K562 (cell line): ENCODE measurements at regions not wholly inside any gene's neighbourhood (a gene's known extent, or its start where the extent isn't known, plus 50 kb on each side); places are given as distances from the start of the nearest gene placed in this dataset.

Source experiments
- CHD4 ChIP-seq: fragments of 200-600 bp; sonication (generic); IDR thresholded peaks from 3 replicates; pipeline ENCODE4 v1.6.1; 2012; ENCODE audit warnings: low read depth, mild to moderate bottlenecking, mixed read lengths, low read length, inconsistent platforms; ENCODE audit not compliant: insufficient read depth, insufficient replicate concordance, poor library complexity, severe bottlenecking
- CTCF ChIP-seq, 3 experiments: IDR thresholded peaks in 2 of 3; conservative IDR thresholded peaks in 1 of 3; 2 replicates each; pipeline ENCODE4 v1.5.1; 2011 to 2012; ENCODE audit warnings: low read length in 3 of 3, mild to moderate bottlenecking in 3 of 3, control low read depth in 2 of 3, improper control_type of control experiment in 1 of 3, inconsistent platforms in 1 of 3, low read depth in 1 of 3, mixed read lengths in 1 of 3, moderate library complexity in 1 of 3; ENCODE audit not compliant: insufficient read depth in 2 of 3
- GTF2F1 ChIP-seq: IDR thresholded peaks from 2 replicates; pipeline ENCODE4 v1.6.1; 2011; ENCODE audit warnings: low read depth, low read length, improper control_type of control experiment
- HIVEP1 ChIP-seq: fragments of 250-450 bp; sonication (Bioruptor Pico); IDR thresholded peaks from 2 replicates; pipeline ENCODE4 v1.4.0; 2020; ENCODE audit warnings: mild to moderate bottlenecking
- MXI1 ChIP-seq: IDR thresholded peaks from 2 replicates; pipeline ENCODE4 v1.6.1; 2011; ENCODE audit warnings: low read depth, mild to moderate bottlenecking, improper control_type of control experiment, low read length
- NR2C2 ChIP-seq, 2 experiments: fragments of 200-800 bp in 1 of 2; sonication (Bioruptor generic) in 1 of 2; sonication (generic) in 1 of 2; formaldehyde crosslinking in 1 of 2; IDR thresholded peaks; 2 replicates each; pipeline versions ENCODE4 v1.6.1 to v1.8.0; 2016 to 2022; ENCODE audit warnings: mild to moderate bottlenecking in 1 of 2, missing compliant biosample characterization in 1 of 2, missing genetic modification characterization in 1 of 2, missing genetic modification reagents in 1 of 2
- POLR2A ChIP-seq: fragments of 450-650 bp; conservative IDR thresholded peaks from 2 replicates; pipeline ENCODE4 v1.6.1; 2016
- RBBP5 ChIP-seq: fragments of 200-600 bp; sonication (generic); IDR thresholded peaks from 2 replicates; pipeline ENCODE4 v1.6.1; 2012; ENCODE audit warnings: borderline replicate concordance, mild to moderate bottlenecking, low read length, control low read depth, inconsistent platforms; ENCODE audit not compliant: insufficient read depth, poor library complexity, severe bottlenecking
- RBM22 ChIP-seq: fragments of 200-400 bp; formaldehyde crosslinking; IDR thresholded peaks from 2 replicates; pipeline ENCODE4 v1.6.1; 2018; ENCODE audit warnings: low read length, low read depth; ENCODE audit not compliant: poor library complexity, severe bottlenecking
- RERE ChIP-seq: sonication (generic); formaldehyde crosslinking; IDR thresholded peaks from 2 replicates; pipeline ENCODE4 v1.8.0; 2023; ENCODE audit warnings: missing genetic modification reagents, mild to moderate bottlenecking, borderline replicate concordance
- SMARCA4 ChIP-seq: fragments of 450-650 bp; IDR thresholded peaks from 2 replicates; pipeline ENCODE4 v1.6.1; 2016
- TAF1 ChIP-seq: IDR thresholded peaks from 2 replicates; pipeline ENCODE4 v1.6.1; 2011; ENCODE audit warnings: mild to moderate bottlenecking, low read length, moderate library complexity; ENCODE audit not compliant: insufficient read depth, control insufficient read depth, severe bottlenecking; ENCODE audit errors: extremely low read depth
- THRA ChIP-seq: fragments of 450-650 bp; IDR thresholded peaks from 2 replicates; pipeline ENCODE4 v1.6.1; 2017; ENCODE audit warnings: mild to moderate bottlenecking, moderate library complexity
- U2AF2 ChIP-seq: fragments of 200-400 bp; formaldehyde crosslinking; optimal IDR thresholded peaks from 2 replicates; pipeline ENCODE3; 2017; ENCODE audit warnings: low read depth, mild to moderate bottlenecking, low read length

GRCh38 chr5:66415208-66415607 is 181.0 kb upstream of the MAST4 start:
- TF ChIP-seq TAF1 (no peak), CHD4 (no peak), CTCF (IDR thresholded peaks at IDR 0.05 in 2 of 3, conservative IDR thresholded peaks at IDR 0.05 in 1 of 3; ENCODE audit: insufficient read depth in 2 of 3, low read depth in 1 of 3, low read length in 3 of 3) (no peak), GTF2F1 (no peak), RBM22 (no peak), THRA (no peak), RERE (no peak), HIVEP1 (CRISPR knock-in tag) (no peak), POLR2A (no peak), SMARCA4 (no peak), RBBP5 (no peak), U2AF2 (no peak), MXI1 (no peak), NR2C2 (CRISPR knock-in tag; IDR thresholded peaks at IDR 0.05) (no peak), NR2C2 (tag; IDR thresholded peaks at IDR 0.05) (no peak)
